AG09319 (cell line): ENCODE measurements at regions not wholly inside any gene's neighbourhood (a gene's known extent, or its start where the extent isn't known, plus 50 kb on each side); places are given as distances from the start of the nearest gene placed in this dataset.

Source experiments
- DNase-seq: peaks from one replicate; pipeline ENCODE4 v3.0.0-alpha.2; 2010; ENCODE audit warnings: low read depth; ENCODE audit errors: extremely low read depth
- CTCF ChIP-seq: IDR thresholded peaks from 2 replicates; pipeline ENCODE4 v1.5.1; 2011; ENCODE audit warnings: low read depth, mild to moderate bottlenecking, inconsistent platforms, low read length, moderate library complexity

DNA sequence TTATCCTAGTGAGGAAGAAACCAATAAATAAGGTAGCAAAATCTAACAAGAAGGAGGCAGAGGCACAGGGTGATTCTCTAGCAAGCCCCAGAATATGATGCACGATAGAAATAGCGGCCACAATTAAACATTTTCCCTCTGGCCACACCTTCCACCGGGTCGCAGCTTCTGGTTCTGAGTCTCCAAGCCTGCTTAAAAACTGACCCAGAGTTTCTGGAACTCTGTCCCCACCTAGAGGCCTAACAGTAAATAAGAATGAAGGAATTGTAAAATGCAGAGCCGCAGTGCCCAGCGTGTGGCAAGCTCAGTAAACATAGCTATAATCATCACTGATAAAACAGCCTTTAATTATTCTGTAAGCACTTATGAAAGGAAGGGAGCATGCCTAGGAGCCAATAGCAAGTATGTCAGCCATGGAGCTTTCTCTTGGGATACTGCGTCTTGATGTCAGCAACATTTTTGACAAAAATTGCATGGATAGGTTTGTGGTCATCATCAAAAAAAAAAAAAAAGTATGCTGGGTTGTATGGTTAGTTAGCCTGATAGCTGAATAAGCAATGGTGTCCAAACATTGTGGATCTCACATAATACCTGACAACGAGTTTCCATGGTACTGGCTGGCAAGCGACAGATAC lies 465.5 kb downstream of the DNAH5 start:
- no peak for DNase-seq
- peak; percentile 65 for TF ChIP-seq CTCF

DNA sequence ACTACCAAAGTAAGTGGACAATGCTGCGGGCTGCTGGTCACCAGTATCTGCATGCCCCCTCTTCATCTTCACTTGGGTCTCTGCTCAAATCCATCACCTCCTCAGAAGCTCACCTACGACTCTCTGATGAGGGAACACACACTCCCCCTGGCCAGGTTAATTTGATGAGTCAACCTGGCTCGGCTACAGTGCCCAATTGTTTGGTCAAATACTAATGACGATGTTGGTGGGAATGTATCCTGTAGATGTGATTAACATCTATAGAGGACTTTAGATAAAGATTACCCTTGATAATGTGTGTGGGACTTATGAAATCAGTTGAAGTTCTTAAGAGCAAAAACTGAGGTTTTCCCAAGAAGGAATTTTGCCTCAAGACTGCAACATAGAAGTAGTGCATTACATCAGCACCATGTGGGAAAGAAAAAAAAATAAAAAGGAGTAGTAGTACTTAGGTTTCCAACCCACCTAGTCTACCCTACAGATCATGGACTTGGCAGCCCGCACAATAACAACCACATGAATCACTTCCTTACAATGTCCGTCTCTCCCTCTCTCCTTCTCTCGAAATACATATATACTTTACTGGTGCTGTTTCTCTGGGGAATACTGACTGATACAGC lies 467.3 kb downstream of the DNAH5 start:
- no peak for DNase-seq
- no peak for TF ChIP-seq CTCF

- TF ChIP-seq CTCF: no peak
- no peak for DNase-seq
These were observed 471.6 kb downstream of the DNAH5 start for GRCh38 chr5:13472842-13473241.

GRCh38 chr5:13470975-13471374 lies 473.5 kb downstream of the DNAH5 start:
- TF ChIP-seq CTCF: no peak
- DNase-seq: no peak

DNA sequence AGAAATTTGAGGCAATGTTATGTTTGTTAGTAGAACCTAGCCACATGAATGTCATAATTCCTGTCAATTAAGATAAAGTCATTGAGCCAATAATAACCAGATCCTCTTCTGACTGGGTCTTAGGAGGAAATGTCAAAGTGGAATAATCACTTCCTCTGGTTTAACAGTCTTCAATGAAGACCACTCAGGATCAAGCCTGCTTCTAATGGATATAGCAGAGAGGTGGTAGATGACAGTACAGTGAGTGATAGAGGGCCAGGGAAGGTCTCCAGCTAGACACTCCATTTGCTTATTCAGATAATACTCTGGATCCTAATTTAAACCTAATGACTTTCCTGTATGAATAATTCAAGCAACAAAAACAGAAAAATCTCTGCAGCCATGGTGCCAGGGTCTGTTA lies 474.2 kb downstream of the DNAH5 start:
- TF ChIP-seq CTCF: no peak
- DNase-seq: no peak

DNA sequence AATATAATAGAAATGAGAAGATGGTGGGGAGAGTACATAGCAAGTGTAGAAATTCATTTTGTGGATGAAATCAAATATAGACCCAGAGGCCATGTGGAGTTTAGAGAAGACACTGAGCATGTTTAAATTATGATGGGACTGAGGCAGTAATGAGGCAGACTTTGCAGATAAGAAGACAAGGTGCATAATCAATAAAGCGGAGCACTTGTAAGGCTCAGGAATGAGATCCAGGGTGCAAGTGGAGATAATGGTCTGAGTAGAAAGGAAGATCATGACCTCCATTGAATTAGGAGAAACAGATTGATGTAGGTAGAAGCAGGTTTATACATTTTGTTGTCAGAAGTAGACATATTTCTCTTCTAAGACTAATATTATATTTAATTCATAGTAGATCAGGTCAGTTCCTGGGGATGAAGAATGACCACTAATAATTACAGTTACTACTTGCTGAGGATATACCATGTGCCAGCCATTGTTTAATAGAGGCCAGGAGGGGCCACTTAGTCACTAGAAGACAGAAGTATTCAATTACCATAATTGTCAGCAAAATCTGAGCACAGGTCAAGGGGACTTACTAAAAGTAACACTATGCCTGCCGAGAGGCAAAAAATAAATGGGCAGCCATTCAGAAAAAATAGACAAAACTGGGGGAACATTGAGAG lies 479.8 kb downstream of the DNAH5 start:
- no peak for TF ChIP-seq CTCF

GRCh38 chr5:13460587-13460986 lies 483.9 kb downstream of the DNAH5 start:
- TF ChIP-seq CTCF: no peak

More for the DNA sequence above, 479.8 kb downstream of the DNAH5 start:
- DNase-seq: no peak

More at GRCh38 chr5:13460587-13460986, 483.9 kb downstream of the DNAH5 start:
- no peak for DNase-seq
